ENCODE measurements at regions not wholly inside any gene's neighbourhood (a gene's known extent, or its start where the extent isn't known, plus 50 kb on each side); places are given as distances from the start of the nearest gene placed in this dataset.
"Not testable (repeated sequence)": the region's sequence is repeated elsewhere in the genome, so short reads cannot be mapped to it uniquely, and the experiment has no call there.

GRCh38 chr5:71771191-71771590 lies 52.1 kb downstream of the CARTPT start:
- DNase-seq = no peak

DNA sequence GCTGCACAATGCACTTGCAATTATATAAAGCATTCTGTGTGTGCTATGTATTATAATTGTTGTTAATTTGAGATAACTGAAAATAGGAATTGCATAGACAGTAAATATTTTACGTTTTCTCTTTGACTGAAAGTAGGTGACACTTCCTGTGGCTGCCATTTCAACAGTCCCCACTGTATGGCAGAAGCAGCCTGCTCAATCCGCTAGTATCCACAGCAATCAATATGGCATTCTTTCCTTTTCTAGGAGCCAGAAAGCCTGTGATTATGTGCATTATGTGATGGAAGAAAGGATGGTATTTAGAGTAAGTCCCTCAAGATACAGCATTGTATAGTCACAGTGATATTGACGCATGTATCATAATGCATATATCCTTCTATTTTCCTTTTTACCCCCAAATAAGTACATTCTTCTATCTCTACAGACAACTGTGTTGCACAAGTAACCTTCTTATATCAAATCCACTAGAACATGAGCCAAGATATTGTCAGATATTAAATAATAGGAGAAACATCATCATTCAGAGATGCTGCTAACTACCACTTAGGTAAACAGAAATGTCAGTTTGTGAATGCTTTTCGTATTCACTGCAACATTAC lies 59.7 kb downstream of the CARTPT start:
- no peak for DNase-seq

- no peak for DNase-seq
Observed at GRCh38 chr5:71780597-71780996, 61.5 kb downstream of the CARTPT start.

DNA sequence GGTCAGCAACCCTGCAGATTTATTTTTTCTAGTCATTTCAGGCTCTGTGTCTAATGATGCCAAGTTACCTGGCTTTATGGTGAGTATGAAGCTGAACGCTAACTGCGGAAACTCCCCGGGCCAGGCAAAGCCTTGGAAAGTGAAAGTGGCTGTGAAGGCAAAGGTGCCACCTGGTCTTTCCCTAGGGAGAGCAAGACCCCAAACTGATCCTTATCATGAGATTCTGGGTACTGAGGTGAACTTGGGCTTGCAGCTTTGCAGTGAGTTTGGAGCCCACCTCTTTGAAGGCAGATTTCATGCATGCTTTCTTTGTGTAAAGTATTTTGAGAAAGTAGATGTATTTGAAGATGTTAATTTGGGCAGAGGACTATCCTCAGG lies 63.3 kb downstream of the CARTPT start:
- no peak for DNase-seq

GRCh38 chr5:71782771-71783770 lies 64.0 kb downstream of the CARTPT start:
- peak; percentile 57 for DNase-seq

- DNase-seq = no peak
Observed at GRCh38 chr5:71783891-71784290, 64.8 kb downstream of the CARTPT start.

DNA sequence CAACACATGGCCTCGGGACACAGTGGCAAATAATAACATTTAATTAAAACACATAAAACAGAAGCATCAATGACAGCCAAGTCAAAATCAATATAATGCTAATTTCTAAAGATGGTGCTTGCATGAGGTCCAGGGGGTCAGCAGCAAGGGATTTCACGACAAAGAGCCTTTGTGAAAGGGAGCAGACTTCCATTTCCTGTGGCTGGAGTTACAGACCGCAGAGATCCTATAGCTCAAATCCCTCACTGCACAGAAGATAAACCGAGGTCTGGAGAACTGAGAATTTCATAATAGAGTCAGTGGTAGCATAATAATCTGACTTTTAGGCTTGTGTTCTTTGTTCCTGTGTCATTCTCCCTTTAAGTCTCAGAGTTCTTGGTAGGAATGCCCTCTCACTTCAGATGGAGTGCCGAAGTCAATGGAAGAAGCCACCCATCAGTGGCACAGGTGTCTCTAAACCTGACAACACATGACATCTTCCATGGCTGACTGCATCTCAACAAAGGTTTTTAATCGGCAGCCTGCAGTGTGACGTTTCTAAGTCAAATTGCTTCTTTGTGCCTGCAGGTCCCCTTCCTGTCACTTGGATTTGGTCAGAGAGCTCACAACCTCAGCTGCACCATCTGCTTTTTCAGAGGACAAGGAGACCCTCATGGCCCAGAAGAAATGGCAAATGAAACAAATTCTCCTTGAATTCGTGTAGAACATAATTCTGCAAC lies 67.4 kb downstream of the CARTPT start:
- DNase-seq = no peak

DNA sequence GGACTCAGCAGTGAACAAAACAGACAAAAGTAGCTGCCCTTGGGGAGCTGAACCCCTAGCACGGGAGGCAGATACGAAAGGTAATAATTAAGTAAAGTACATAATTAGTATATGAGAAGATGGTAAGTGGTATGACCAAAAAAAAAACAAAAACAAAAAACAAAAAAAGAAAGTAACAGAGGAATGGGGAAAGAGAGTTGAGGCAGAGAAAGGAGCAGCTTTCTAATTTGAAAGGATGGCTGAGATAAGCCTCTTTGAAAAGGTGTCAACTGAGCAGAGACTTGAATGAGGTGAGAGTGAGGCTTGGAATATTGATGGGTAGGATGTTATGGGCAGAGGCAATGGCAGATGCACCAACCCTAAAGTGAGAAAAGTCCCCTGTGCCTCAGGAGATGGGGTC lies 69.7 kb downstream of the CARTPT start:
- DNase-seq = no peak

- no peak for DNase-seq
Observed at GRCh38 chr5:71789746-71790145, 70.7 kb downstream of the CARTPT start.

DNA sequence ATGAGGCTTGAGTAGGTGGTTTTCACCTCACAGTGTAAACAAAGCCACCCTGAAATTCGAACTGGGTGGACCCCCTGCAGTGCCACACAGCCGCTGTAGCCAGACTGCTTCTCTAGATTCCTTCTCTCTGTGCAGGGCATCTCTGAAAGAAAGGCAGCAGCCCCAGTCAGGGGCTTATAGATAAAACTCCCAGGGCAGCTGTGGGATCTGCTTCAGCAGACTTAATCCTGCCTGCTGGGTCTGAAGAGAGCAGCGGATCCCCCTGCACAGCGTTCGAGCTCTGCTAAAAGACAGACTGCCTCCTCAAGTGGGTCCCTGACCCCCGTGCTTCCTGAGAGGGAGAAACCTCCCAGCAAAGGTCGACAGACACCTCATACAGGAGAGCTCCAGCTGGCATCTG lies 71.4 kb downstream of the CARTPT start:
- DNase-seq = no peak

- DNase-seq = not testable (repeated sequence)
Observed at GRCh38 chr5:71792041-71792440, 73.0 kb downstream of the CARTPT start.

- no peak for DNase-seq
Observed at GRCh38 chr5:71794061-71794695, 75.1 kb downstream of the CARTPT start.

- DNase-seq = no peak
Observed at GRCh38 chr5:71802673-71803072, 83.6 kb downstream of the CARTPT start.

GRCh38 chr5:71806711-71807110 lies 87.6 kb downstream of the CARTPT start:
- DNase-seq = no peak

DNA sequence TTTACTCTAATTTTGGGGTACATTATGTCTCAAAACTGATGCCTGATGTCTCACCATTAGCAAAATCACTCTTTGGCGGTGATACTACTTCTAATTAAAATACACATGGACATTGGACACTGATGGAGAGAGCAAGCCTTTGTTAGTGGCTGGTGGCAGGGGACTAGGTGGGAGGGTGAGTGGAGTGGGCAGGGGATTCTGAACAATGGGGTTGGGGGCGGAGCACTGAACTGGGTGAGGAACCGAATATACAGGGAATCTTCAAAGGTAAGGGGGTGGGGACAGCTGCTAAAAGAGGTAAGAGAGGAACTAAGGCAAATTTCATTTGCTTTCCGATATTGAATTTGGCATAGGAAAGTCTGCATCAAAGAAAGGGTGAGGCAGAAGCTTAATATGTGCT lies 88.8 kb downstream of the CARTPT start:
- DNase-seq = no peak

DNA sequence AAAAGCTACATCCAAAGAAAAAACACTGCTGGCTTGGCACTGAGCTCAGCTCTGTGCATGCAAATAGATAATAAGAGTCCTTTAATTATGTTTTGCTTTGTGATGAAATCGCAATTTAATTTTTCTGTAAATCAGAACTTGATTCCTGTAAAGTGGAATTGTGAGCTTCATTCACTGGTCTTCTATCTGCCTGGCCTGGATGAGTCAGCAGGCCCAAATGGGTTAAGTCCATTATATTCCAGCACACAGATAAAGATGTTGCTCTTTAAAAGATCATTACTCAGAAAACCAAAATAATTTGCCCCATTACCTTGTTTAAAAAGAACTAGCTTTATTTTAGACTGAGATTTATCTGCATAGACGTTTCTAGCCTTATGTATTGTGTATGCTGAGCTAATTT lies 90.4 kb downstream of the CARTPT start:
- DNase-seq = no peak

GRCh38 chr5:71810023-71810422 lies 90.9 kb downstream of the CARTPT start:
- DNase-seq = no peak

DNA sequence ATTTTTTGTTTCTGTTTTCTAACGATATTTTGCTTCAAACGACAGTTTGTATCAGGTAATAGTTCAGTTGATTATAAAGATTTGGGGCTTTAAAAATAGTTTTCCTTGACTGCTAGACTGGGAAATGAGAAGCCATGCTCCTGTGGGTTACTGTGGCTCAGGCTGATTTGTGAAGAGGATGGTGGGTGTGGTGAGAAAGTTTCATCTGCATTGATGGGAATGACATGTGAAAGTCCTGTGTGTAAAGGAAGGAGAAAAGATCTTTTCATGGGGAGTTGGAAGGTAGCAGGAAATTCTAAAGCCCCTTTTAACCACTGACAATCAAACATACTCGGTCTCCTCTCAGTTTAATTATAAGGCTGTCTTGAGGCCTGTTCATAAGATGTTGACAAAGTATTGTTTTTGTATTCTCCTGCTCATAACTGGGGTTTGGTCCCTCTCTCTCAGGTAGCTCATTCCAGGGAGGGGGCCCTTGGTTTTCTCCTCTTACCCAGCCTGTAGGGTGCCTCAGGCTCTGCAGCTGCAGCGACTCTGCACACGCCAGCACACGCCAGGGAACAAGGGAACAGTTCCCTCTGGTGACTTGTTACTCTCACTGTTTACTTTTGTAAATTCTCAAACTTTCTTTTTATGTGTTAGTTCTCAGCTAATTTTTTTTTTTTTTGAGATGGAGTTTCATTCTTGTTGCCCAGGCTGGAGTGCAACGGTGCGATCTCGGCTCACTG lies 91.6 kb downstream of the CARTPT start:
- no peak for DNase-seq

GRCh38 chr5:71811779-71812178 lies 92.7 kb downstream of the CARTPT start:
- no peak for DNase-seq

GRCh38 chr5:71816307-71816706 lies 97.2 kb downstream of the CARTPT start:
- DNase-seq = no peak

GRCh38 chr5:71817891-71818290 lies 98.8 kb downstream of the CARTPT start:
- no peak for DNase-seq

- no peak for DNase-seq
Observed at GRCh38 chr5:71821029-71821428, 102.0 kb downstream of the CARTPT start.

Measured in GOT3 (cell line).